ENCODE measurements at regions not wholly inside any gene's neighbourhood (a gene's known extent, or its start where the extent isn't known, plus 50 kb on each side); places are given as distances from the start of the nearest gene placed in this dataset.

DNA sequence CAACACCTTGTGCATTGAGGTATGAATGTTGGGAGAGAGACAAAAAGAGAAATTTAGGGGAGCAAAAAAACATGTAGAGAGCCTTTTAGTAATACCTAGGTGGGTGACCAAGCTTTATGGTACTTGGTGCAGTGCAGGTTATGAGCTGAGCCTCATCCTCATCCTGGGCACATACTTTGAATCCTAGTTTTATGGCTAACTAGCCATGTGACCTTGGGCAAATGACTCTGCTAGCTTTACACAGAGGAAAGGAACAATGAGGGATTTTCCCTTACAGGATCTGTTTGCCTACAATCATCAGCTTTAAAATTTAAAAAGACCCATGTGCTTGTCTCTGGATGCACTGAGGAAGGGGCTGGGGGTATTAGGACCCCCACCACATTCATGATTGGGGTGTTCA lies 187.8 kb upstream of the ISX start:
- POLR2A ChIA-PET = no interaction called here
- Mint-ChIP-seq H3K27ac (no peak overlapping the region), H3K4me1 (no peaks in the 10 kb centered on the region), H3K4me3 (no peak overlapping the region), H3K9me3 (ENCODE audit: insufficient read depth) (no peaks in the 10 kb centered on the region), H3K27me3 (peaks cover 9% of the 10 kb centered on the region)
- Histone ChIP-seq H3K4me2 (replicated peaks; ENCODE audit: low read depth, low read length, poor library complexity, severe bottlenecking) (no peak overlapping the region), H3K27ac (ENCODE audit: low read length in 2 of 2) (no peak overlapping the region), H3K4me3 (ENCODE audit: control extremely low read depth in 1 of 5, extremely low read depth in 1 of 5, insufficient read depth in 1 of 5, low read depth in 2 of 5, low read length in 4 of 5) (no peak overlapping the region), H3K36me3 (replicated peaks in 1 of 2; ENCODE audit: control extremely low read depth in 1 of 2, control insufficient read depth in 1 of 2, extremely low read depth in 1 of 2, insufficient read depth in 2 of 2, low read length in 1 of 2) (no peaks in the 10 kb centered on the region), H3K4me1 (ENCODE audit: control insufficient read depth in 2 of 2, insufficient read depth in 2 of 2, low read length in 2 of 2) (no peaks in the 10 kb centered on the region), H2AFZ (ENCODE audit: insufficient read depth, low read depth, low read length, poor library complexity, severe bottlenecking) (no peak overlapping the region), H3K79me2 (ENCODE audit: control insufficient read depth, insufficient read depth, low read length) (no peaks in the 10 kb centered on the region), H3K27me3 (replicated peaks in 1 of 4; ENCODE audit: control extremely low read depth in 1 of 4, control insufficient read depth in 3 of 4, insufficient read depth in 4 of 4, low read length in 3 of 4) (no peaks in the 10 kb centered on the region), H4K20me1 (ENCODE audit: control insufficient read depth, insufficient read depth, low read length, poor library complexity, severe bottlenecking) (no peaks in the 10 kb centered on the region), H3K9me3 (ENCODE audit: control extremely low read depth in 1 of 3, control insufficient read depth in 2 of 3, insufficient read depth in 1 of 3, low read length in 2 of 3) (no peaks in the 10 kb centered on the region), H3K9ac (ENCODE audit: low read length) (no peak overlapping the region)
- no peak for TF ChIP-seq EZH2 (IDR thresholded peaks at IDR 0.05; ENCODE audit: borderline replicate concordance, insufficient read depth, low read depth, low read length, poor library complexity, severe bottlenecking)
- TF ChIP-seq, protein P1, sequence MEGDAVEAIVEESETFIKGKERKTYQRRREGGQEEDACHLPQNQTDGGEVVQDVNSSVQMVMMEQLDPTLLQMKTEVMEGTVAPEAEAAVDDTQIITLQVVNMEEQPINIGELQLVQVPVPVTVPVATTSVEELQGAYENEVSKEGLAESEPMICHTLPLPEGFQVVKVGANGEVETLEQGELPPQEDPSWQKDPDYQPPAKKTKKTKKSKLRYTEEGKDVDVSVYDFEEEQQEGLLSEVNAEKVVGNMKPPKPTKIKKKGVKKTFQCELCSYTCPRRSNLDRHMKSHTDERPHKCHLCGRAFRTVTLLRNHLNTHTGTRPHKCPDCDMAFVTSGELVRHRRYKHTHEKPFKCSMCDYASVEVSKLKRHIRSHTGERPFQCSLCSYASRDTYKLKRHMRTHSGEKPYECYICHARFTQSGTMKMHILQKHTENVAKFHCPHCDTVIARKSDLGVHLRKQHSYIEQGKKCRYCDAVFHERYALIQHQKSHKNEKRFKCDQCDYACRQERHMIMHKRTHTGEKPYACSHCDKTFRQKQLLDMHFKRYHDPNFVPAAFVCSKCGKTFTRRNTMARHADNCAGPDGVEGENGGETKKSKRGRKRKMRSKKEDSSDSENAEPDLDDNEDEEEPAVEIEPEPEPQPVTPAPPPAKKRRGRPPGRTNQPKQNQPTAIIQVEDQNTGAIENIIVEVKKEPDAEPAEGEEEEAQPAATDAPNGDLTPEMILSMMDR (IDR thresholded peaks at IDR 0.05) = no peak
- ATAC-seq (ENCODE audit: low read depth) (no peak), DNase-seq (no peak)
- CTCF ChIA-PET = no interaction called here
- intact Hi-C loops (cut with micrococcal nuclease) = no loop called here

DNA sequence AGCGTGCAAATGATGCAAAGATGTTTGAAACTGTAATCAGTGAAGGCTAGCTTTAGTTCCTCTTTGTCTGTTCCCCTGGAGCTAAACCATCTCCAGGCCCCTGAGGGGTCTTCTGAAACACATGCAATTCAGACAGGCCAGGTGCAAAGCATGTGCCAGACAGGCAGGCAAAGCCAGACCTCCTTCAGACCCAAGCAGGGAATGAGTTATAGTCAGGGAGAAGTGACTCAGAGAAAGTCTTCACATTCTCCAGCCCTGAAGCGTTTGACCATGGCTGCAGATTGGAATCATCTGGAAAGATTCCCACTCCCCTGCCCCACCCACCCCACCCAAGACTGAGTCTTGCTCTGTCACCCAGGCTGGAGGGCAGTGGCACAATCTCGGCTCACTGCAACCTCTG lies 187.0 kb upstream of the ISX start:
- POLR2A ChIA-PET = no interaction called here
- 76% methylated on average over 2 of the region's 3 CpGs for WGBS (ENCODE audit: insufficient coverage)
- Histone ChIP-seq H3K4me3 (ENCODE audit: control extremely low read depth in 1 of 5, extremely low read depth in 1 of 5, insufficient read depth in 1 of 5, low read depth in 2 of 5, low read length in 4 of 5) (no peak overlapping the region), H3K27ac (ENCODE audit: low read length in 2 of 2) (no peak overlapping the region), H3K9me3 (ENCODE audit: control extremely low read depth in 1 of 3, control insufficient read depth in 2 of 3, insufficient read depth in 1 of 3, low read length in 2 of 3) (no peaks in the 10 kb centered on the region), H3K4me1 (ENCODE audit: control insufficient read depth in 2 of 2, insufficient read depth in 2 of 2, low read length in 2 of 2) (no peaks in the 10 kb centered on the region), H2AFZ (ENCODE audit: insufficient read depth, low read depth, low read length, poor library complexity, severe bottlenecking) (no peak overlapping the region), H3K36me3 (replicated peaks in 1 of 2; ENCODE audit: control extremely low read depth in 1 of 2, control insufficient read depth in 1 of 2, extremely low read depth in 1 of 2, insufficient read depth in 2 of 2, low read length in 1 of 2) (no peaks in the 10 kb centered on the region), H3K4me2 (replicated peaks; ENCODE audit: low read depth, low read length, poor library complexity, severe bottlenecking) (no peak overlapping the region), H3K9ac (ENCODE audit: low read length) (no peak overlapping the region), H4K20me1 (ENCODE audit: control insufficient read depth, insufficient read depth, low read length, poor library complexity, severe bottlenecking) (no peaks in the 10 kb centered on the region), H3K27me3 (replicated peaks in 1 of 4; ENCODE audit: control extremely low read depth in 1 of 4, control insufficient read depth in 3 of 4, insufficient read depth in 4 of 4, low read length in 3 of 4) (no peaks in the 10 kb centered on the region), H3K79me2 (ENCODE audit: control insufficient read depth, insufficient read depth, low read length) (no peaks in the 10 kb centered on the region)
- no peak for DNase-seq
- ATAC-seq (ENCODE audit: low read depth) = no peak
- intact Hi-C loops (cut with micrococcal nuclease) = no loop called here
- CTCF ChIA-PET = no interaction called here
- TF ChIP-seq, protein P1 (IDR thresholded peaks at IDR 0.05) = no peak
- no peak for TF ChIP-seq EZH2 (IDR thresholded peaks at IDR 0.05; ENCODE audit: borderline replicate concordance, insufficient read depth, low read depth, low read length, poor library complexity, severe bottlenecking)
- H3K4me3 Mint-ChIP-seq = no peak overlapping the region
- H3K27me3 Mint-ChIP-seq = peaks cover 4% of the 10 kb centered on the region
- H3K9me3 Mint-ChIP-seq (ENCODE audit: insufficient read depth) = no peaks in the 10 kb centered on the region
- H3K27ac Mint-ChIP-seq = no peak overlapping the region
- no peaks in the 10 kb centered on the region for H3K4me1 Mint-ChIP-seq

All from B cell (primary cell).